ENCODE measurements at regions not wholly inside any gene's neighbourhood (a gene's known extent, or its start where the extent isn't known, plus 50 kb on each side); places are given as distances from the start of the nearest gene placed in this dataset.

- H4K20me1 ChIP-seq (replicated peaks; ENCODE audit: control insufficient read depth, extremely low read depth, insufficient read depth, low read length), result no peaks in the 10 kb centered on the region
- no peaks in the 10 kb centered on the region for H3K9me3 ChIP-seq (replicated peaks; ENCODE audit: control insufficient read depth, insufficient read depth, low read length)
- FAIRE-seq (no peak), DNase-seq (ENCODE audit: low read depth, low spot score) (no peak)
- no TSS peak for BruUV-seq (replicated peaks)
- POLR2A ChIA-PET, result interaction anchor here (0.7 kb wide), 1 partner anchor 29 kb away, joined by 3 read pairs; no protein-coding TSS in a partner anchor
- CTCF ChIA-PET, result interaction anchor here (1.0 to 9.4 kb wide), 2 partner anchors 34 to 133 kb away, joined by 3 to 70 read pairs; no protein-coding TSS in a partner anchor
- intact Hi-C loops (cut with micrococcal nuclease), result loop anchor here (5.0 kb wide), 1 partner anchor 328 kb away; the partner anchor contains the start of gene DLL1
- TF ChIP-seq FOS (IDR thresholded peaks at IDR 0.05; ENCODE audit: borderline replicate concordance, insufficient read depth, low read length), result no peak
- no peak for TF ChIP-seq POLR2A (IDR thresholded peaks at IDR 0.05; ENCODE audit: low read depth, low read length)
- no peak for TF ChIP-seq MAX (IDR thresholded peaks at IDR 0.05; ENCODE audit: insufficient read depth, insufficient read length)
- TF ChIP-seq GATA2 (IDR thresholded peaks at IDR 0.05; ENCODE audit: insufficient read depth, insufficient read length, low read depth, low read length), result no peak
- TF ChIP-seq EZH2 (IDR thresholded peaks at IDR 0.05; ENCODE audit: borderline replicate concordance, low read depth, low read length, severe bottlenecking), result no peak
- no peak for TF ChIP-seq POLR2AphosphoS5 (IDR thresholded peaks at IDR 0.05; ENCODE audit: insufficient read depth, low read depth, low read length)
- TF ChIP-seq, protein P1, sequence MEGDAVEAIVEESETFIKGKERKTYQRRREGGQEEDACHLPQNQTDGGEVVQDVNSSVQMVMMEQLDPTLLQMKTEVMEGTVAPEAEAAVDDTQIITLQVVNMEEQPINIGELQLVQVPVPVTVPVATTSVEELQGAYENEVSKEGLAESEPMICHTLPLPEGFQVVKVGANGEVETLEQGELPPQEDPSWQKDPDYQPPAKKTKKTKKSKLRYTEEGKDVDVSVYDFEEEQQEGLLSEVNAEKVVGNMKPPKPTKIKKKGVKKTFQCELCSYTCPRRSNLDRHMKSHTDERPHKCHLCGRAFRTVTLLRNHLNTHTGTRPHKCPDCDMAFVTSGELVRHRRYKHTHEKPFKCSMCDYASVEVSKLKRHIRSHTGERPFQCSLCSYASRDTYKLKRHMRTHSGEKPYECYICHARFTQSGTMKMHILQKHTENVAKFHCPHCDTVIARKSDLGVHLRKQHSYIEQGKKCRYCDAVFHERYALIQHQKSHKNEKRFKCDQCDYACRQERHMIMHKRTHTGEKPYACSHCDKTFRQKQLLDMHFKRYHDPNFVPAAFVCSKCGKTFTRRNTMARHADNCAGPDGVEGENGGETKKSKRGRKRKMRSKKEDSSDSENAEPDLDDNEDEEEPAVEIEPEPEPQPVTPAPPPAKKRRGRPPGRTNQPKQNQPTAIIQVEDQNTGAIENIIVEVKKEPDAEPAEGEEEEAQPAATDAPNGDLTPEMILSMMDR (IDR thresholded peaks at IDR 0.05; ENCODE audit: extremely low read depth in 1 of 2, insufficient read depth in 1 of 2, low read depth in 1 of 2, low read length in 2 of 2), result no peak
- TF ChIP-seq JUN (IDR thresholded peaks at IDR 0.05; ENCODE audit: borderline replicate concordance, insufficient read depth, insufficient read length, low read depth), result no peak
- no peak for TF ChIP-seq MYC (IDR thresholded peaks at IDR 0.05; ENCODE audit: low read depth, low read length)
- H3K4me2 ChIP-seq (ENCODE audit: insufficient read depth, low read length), result no peak overlapping the region
- H3K9me1 ChIP-seq (replicated peaks; ENCODE audit: control insufficient read depth, extremely low read depth, insufficient read depth, low read length), result no peaks in the 10 kb centered on the region
- H3K79me2 ChIP-seq (ENCODE audit: control insufficient read depth, insufficient read depth, low read length), result no peaks in the 10 kb centered on the region
- no peak overlapping the region for H3K4me3 ChIP-seq (replicated peaks in 1 of 3; ENCODE audit: insufficient read depth in 1 of 3, low read depth in 1 of 3, low read length in 3 of 3)
- H3K9ac ChIP-seq (replicated peaks; ENCODE audit: extremely low read depth, insufficient read depth, low read length), result no peak overlapping the region
- H3K36me3 ChIP-seq (ENCODE audit: control insufficient read depth in 2 of 2, extremely low read depth in 1 of 2, insufficient read depth in 2 of 2, low read length in 2 of 2), result no peaks in the 10 kb centered on the region
- H3K27ac ChIP-seq (ENCODE audit: insufficient read depth, low read depth, low read length), result no peak overlapping the region
- H3K27me3 ChIP-seq (ENCODE audit: control insufficient read depth in 2 of 2, insufficient read depth in 2 of 2, low read length in 2 of 2), result peaks cover 0 to 3% of the 10 kb centered on the region in 2 experiments
- dilution Hi-C loops (cut with MboI; ENCODE audit: extremely low pct_ligation_motif_present, low sequenced_read_pairs), result no loop called here
- H3K4me1 ChIP-seq (ENCODE audit: control insufficient read depth, extremely low read depth, insufficient read depth, low read length), result peaks cover 2% of the 10 kb centered on the region
- no peak overlapping the region for H2AFZ ChIP-seq (ENCODE audit: low read depth, low read length)
Observed at GRCh38 chr6:169964486-169965180, 213.2 kb downstream of the ERMARD start.
